GM04504 (cell line): ENCODE measurements at regions not wholly inside any gene's neighbourhood (a gene's known extent, or its start where the extent isn't known, plus 50 kb on each side); places are given as distances from the start of the nearest gene placed in this dataset.
"Not testable (repeated sequence)": the region's sequence is repeated elsewhere in the genome, so short reads cannot be mapped to it uniquely, and the experiment has no call there.

Experiments used
- DNase-seq: peaks from one replicate; pipeline ENCODE4 v3.0.0-alpha.2; 2012; ENCODE audit warnings: low read depth

DNA sequence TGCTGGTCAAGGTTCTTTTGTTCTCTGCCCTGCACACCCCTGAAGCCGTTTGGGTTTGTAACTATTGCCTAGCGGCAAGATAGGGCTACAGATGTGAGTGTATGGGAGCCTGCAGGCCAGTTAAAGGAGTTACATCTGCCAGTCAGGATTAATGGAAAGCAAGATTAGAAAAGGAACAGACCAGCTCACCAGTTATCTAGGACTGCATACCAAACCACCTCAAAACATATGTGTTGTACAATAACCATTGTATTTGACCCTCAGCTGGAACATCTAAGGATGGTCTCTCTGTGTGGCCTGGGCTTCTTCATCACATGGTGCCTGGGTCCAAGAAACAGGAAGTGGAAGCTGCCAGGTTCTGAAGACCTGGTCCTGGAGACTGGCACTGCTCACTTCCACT lies 52.5 kb upstream of the FBXO28 start:
- no peak for DNase-seq

DNA sequence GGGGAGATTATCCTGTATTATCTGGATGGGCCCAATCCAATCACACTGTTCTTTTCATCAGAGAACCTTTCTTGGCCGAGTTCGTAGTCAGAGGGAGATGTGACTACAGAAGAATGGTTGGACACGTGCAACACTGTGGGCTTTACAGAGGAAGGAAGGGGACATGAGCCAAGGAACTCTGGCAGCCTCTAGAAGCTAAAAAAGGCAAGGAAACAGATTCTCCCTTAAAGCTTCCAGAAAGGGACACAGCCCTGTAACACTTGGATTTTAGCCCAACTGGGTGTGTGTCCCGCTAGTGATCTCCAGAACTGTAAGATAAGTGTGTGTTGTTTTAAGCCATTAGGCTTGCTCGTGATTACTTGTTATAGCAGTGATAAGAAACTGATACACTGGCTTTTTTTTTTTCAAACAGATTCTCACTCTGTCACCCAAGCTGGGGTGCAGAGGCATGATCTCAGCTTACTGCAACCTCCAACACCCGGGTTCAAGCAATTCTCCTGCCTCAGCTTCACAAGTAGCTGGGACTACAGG lies 53.9 kb upstream of the FBXO28 start:
- DNase-seq: no peak

DNA sequence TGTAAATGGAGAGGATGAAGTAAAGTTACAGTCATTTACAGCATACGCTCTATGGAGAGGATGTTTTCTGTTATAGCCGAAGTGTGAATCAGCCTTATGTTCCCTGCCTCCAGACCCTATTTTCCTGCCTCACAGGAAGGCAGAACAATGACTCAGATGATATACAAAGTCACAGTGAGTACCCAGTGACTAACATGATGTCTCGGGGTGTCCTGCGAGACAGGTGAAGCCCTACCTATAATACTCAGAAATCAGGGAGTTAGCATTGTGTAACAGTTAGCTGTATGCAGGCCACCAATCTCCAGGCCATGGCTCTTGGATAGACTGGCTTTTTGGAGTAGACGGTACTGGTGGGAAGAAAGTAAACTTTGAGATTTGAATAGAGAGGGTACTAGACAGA lies 55.6 kb upstream of the FBXO28 start:
- DNase-seq: no peak

DNA sequence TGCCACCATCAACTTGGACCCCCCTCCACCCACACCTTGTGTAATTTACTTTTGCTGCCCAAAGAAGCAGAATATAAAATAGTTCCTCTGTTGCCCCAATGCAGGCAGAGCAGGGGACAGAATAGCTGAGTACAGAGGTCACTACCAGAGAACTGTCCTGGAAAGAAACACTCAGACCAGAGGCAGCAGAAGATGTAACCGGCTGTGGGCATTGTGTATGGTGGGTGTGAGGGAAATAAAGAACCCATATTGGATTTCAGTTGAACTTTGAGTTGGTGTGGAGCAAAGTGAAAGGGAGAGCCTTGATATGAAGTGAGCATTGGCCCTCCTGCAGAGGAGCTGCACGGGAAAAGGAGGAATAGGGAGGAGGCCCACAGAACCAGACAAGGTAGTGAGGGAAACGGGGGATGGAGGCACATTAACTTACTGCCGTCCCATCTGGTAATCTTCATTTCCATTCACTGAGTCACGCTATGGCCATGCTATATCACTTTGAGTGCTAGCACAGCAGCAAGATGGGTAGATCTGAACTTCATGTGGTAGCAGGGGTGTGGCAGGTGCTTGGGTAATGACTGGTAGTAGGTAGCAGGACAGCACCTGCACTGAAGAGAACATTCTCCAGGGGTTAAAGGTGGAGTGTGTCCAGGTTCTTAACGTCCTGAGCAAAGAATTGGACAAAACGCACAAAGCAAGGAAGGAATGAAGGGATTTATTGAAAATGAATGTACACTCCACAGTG lies 56.3 kb upstream of the FBXO28 start:
- no peak for DNase-seq

DNA sequence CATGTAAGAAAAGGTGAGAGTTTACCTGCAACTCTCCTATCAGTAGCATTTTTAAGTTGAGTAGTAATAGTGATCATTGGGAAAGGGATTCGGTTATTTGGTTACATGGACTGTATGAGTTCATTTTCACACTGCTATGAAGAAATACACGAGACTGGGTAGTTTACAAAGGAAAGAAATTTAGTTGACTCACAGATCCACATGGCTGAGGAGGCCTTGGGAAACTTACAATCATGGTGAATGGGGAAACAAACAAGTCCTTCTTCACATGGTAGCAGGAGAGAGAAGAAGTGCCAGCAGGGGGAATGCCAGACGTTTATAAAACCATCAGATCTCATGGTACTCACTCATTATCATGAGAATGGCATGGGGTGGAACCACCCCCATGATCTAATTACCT lies 59.3 kb upstream of the FBXO28 start:
- DNase-seq: no peak

DNA sequence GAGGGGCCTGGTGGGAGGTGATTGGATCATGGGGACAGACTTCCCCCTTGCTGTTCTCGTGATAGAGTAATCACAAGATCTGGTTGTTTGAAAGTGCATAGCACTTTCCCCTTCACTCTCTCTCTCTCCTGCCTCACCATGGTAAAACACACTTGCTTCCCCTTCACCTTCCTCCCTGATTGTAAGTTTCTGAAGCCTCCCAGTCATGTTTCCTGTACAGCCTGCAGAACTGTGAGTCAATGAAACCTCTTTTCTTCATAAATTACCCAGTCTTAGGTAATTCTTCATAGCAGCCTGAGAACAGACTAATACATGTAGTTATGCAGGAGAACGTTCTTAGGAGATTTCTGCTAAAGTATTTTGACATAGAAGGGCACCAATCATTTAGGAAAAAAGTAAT lies 59.9 kb upstream of the FBXO28 start:
- no peak for DNase-seq

DNA sequence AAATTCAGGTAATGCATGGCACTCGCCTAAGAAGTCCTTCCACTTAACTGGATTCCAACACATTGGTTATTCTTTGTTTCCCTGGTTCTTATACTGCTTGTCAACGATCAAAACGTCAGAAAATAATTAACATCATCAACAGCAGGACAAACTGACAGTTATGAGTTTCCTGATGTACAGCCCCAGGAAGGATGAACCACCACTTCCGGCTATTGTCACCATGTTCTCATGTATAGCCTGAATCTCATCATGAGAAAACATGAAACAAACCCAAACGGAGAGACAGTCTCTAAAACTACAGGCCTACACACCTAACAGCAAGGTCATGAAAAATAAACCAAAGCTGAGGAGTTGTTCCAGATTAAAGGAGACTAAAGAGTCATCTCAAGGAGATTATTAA lies 60.5 kb upstream of the FBXO28 start:
- no peak for DNase-seq

DNA sequence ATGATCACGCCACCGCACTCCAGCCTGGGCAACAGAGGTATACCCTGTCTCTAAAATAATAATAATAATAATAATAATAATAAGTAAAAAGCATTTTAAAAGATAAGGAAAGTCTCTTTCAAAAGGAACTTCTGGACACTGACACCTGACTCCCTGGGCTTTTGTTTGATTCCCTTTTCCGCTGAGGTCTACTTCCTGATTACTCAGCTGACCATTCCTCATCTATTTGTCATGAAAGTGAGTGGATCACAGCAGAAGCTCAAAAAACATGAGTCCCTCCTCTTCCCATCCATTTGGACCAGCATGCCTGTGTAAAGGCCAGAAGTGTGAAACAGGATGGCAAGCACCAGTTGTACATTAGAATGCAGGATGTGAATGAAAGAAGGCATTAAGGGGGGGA lies 61.1 kb upstream of the FBXO28 start:
- DNase-seq: no peak

DNA sequence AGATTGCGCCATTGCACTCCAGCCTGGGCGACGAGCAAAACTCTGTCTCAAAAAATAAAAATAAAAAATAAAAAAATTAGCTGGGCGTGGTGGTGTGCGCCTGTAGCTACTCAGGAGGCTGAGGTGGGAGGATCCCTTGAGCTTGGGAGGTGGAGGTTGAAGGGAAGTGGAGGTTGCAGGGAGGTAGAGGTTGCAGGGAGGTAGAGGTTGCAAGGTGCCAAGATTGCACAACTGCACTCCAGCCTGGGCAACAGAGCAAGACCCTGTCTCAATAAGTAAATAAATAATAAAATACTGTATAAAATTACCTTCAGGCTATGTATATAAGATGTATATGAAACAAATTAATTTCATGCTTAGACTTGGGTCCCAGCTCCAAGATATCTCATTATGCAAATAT lies 62.1 kb upstream of the FBXO28 start:
- DNase-seq: not testable (repeated sequence)

DNA sequence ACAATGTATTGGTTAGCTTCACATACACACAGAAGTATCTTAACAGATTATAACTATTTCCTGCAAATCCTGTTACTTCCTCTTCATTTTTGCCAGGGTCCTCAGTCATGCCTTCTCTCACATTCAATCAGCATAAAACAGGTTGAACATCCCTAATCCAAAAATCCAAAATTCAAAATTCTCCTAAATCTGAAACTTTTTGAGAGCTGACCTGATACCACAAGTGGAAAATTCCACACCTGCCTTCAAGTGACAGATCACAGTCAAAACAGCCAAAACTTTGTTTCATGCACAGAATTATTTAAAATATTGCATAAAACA lies 62.9 kb upstream of the FBXO28 start:
- DNase-seq: no peak

DNA sequence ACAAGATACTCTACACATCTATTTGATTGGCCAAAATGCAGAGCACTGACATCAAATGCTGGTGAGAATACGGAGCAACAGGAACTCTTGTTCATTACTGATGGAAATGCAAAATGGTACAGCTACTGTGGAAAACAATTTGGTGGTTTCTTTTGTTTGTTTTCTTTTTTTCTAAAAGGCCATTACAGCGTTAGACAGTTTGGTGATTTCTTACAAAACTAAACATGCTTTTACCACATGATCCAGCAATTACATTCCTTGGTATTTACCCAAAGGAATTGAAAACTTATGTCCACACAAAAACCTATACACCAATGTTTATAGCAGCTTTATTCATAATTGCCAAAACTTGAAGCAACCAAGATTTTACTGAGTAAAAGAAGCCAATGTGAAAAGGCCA lies 66.4 kb upstream of the FBXO28 start:
- no peak for DNase-seq

DNA sequence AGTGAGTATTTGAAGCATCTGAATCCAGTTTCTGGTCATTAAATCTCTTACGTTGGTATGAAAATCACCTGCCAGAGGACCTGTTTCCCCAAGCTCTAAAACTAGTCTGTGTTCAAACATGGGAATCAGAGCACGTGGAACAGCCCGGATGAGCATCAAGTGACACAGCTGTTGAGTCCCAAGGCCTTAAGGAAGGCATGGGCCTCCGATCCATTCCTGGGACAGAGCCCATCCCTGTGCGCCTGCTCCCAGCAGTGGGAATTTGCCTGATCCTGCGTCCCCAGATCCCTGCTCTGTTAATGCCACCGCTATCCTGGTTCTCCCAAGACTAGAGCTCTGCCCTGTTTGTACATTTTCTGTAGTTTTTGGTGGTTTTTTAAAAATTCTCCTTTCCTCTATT lies 68.4 kb upstream of the FBXO28 start:
- DNase-seq: no peak

DNA sequence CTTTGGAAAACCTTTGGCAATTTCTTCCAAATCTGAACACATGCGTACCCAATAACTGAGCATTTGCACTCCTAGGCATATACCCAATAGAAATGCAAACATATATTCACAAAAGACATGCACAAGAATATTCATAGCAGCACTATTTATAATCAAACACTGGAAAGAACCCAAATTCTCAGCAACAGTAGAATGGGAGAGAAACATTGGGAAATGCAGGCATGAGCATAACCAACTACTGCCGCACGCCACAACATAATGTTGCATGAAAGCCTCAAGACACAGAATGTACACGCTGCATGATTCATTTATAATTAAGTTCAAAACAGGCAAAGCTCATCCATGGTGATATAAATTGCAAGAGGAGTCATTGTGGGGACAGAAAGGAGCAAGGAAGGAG lies 69.5 kb upstream of the FBXO28 start:
- DNase-seq: no peak

DNA sequence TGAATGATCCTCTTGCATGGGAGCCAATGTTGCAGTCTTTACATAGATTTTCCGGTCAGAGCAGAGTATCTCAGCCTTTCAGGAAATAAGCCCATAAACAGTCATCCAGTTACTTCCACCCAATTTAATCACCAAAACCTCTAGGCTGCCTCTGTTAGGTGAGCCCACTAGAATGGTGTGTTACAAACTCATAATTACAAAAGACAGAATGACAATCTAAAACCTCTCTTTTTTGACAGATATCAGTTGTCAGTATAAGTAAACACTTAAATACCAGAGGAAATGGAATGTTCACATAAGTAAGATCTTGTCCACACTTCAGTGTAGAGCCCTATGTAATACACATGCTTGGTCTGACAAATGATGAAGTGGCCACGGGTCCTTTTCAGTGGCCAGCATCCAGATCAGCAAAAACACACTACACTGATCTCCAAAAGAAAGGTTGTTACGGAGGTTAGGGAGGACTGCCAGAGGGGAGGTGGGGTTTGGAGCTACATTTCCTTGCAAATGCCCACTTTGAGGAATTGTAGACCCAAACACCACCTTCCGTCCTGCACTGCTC lies 71.3 kb upstream of the FBXO28 start:
- DNase-seq: no peak

DNA sequence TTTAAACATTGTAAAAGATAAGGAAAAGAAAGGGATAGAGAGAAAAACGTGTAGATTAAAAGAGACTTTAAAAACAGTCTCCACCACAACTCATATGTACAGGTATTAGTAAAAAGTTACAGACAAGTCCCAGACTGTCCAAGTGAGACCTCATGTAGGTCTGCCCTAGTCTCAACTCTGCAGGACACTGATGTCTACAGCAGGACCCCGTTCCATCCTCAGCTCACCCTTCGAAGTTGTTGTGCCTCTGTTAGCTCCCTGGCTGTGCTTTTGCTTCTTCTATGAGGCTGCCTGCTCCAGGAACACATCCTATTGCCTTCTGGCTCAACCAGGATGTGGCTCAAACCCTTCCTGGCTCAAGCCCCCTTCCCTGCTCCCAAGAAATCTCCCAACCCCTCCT lies 72.9 kb upstream of the FBXO28 start:
- no peak for DNase-seq

DNA sequence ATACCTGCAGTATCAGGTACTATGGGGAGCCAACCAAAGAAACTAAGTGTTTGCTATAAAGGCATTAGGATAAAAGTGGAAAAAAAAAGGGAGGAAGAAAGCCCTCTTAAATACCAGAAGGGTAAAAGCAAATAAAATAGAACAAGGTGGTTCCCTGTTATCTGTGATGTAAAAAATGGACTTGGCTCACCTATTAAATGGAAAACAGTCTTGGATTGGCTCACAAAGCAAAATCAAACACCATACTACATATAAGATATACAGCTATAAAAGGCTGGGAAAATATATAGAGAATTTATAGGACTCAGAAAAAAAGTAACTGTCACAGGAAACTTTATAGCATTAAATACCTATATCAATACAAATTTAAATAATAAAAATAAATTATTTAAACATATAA lies 73.5 kb upstream of the FBXO28 start:
- DNase-seq: not testable (repeated sequence)

DNA sequence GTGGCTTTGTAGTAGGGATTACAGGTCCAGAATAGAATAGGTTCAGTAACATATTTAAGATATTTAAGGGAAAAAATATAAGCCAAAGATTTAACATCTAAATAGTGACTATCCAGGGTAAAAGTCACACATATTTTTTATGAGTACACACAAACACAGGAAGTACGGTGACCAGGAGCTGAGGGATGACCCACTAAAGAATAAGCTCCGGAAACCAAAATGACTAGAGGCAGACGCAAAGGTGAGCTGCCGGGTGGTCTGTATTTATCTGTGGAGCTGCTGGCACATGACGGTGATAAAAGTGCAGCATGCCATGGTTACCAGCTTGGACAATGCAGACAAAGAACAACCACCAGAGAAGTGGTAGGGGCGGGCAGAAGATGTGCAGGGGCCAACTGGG lies 73.9 kb upstream of the FBXO28 start:
- not testable (repeated sequence) for DNase-seq

DNA sequence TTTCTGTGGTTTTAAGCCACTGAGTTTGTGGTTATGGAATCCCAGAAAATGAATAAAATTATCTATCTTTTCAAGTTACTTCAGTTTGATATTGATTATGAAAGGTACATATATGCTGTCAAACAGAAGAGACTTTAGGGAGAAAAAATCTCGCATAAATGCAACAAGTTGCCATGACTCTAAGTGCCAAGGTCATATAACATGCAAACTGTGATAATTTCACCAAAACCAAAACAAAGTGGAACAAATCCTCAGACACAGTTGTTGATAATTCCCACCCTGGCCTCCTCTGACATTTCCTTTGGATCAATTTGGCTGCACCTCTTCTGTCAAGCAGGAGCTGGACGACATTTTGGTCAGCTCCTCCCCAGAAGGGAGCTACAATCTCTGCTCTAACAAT lies 75.1 kb upstream of the FBXO28 start:
- DNase-seq: not testable (repeated sequence)

DNA sequence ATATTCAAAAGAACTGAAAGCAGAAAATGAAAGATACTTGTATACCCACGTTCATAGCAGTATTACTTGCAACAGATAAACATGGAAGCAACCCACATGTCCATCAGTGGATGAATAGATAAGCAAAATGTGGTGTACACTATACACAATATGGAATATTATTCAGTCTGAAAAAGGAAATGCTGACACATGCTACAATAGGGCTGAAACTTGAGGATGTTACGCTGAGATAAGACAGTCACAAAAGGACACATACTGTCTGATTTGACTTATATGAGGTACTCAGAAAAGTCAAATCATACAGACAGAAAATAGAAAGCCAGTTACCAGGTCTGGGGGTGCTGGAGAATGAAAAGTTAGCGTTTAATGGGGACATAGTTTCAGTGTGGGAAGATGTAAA lies 76.5 kb upstream of the FBXO28 start:
- DNase-seq: not testable (repeated sequence)

DNA sequence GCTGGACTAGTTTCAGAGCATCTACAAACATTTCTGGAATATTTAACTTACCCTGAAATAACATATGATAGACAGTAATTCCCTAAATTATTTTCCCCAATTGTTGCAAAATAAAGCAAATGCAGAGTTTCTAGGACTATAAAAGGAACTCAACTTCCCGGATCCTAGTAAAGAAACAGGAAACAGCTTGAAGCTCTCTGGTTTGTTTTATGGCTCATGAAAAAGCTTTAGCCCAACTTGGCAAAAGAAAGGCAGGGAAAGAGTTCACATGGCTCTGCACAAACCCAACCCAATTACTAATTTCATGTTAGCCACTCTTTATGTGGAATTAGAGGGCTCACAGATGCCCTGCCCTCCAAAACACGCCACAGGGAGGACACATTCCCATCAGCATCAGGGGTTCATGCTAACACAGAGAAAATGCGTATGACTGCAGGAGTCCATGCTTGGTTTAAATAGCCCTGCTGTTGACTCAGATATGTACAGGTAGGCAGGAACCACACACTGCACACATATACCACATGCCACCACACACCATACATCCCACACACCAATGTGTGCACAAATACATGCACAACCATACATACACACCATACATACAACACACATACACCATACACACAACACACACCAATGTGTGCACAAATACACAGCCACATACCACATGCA lies 81.2 kb upstream of the FBXO28 start:
- not testable (repeated sequence) for DNase-seq

DNA sequence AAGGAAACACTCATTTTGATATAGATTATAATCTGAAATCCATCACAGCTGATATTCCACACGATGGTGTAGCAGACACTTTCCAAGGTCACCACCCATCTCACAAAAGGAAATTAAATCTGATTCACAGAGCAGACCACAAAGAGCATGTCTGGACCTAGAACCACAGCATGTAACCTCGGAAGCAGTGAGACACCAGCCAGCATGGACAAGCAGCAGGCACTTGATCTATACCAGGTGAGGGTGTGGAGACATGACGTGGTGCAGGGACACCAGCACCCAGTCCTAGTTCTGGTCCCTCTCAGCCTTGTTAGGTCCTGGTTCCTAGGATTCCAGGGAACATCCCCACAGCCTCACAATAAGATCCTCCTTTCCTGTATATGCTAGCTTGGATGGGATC lies 81.9 kb upstream of the FBXO28 start:
- not testable (repeated sequence) for DNase-seq

DNA sequence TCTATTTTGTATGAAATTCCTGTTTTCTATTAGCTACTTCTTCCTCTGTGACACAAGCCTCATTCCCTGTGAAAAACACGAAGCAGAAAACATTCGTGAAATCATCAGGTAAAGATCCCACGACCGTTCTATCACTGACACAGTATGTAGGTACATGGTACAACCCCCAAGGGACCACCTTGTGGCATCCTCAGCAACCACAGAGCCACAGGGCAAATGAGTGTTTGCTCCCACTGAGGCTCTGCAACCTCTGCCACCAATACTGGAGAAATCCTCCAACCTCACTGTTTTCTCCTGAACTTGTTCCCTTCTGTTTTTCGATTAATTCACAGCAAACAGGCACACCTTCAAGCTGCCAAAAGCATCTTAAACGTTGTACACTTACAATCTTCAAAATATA lies 83.7 kb upstream of the FBXO28 start:
- not testable (repeated sequence) for DNase-seq

DNA sequence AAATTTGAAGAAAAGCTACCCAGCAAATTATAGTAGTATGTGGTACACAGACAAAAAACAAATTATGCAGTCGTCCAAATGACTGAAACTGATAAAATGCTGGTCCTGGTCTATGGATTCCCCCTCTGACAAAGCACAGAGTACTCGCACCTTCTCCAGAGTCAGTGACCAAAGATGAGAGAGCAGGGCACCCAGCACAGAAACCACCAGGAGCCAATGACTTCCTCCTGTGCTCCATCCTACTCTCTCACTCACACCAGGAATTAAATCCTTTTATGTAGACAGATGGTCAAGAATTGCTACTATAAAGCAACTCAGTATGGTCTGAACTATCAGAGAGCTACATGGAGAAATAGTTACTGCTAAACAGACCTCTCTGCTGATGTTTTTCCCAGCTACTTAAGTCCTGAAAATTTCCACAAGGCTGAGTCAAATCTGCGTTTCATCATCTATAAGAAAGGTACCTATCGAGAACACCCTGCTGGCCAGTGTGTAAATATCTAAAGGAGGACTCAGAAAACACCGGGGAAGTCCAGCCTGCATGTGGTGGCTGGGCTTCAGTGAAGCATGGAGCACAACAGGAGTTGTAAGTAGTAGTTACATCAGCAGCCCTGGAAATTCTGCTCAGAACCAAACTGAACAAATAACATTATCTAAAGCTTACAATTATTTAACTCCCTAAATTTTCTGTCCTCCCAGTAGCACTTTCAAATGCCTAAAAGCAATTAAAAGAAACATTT lies 84.5 kb upstream of the FBXO28 start:
- DNase-seq: not testable (repeated sequence)
